ENCODE measurements at regions not wholly inside any gene's neighbourhood (a gene's known extent, or its start where the extent isn't known, plus 50 kb on each side); places are given as distances from the start of the nearest gene placed in this dataset.

GRCh38 chr2:238581126-238581525, 154.4 kb downstream of the ASB1 start:
- no peak for DNase-seq (ENCODE audit: low read depth)

- DNase-seq (ENCODE audit: low read depth): no peak
These were observed 155.4 kb downstream of the ASB1 start for GRCh38 chr2:238582159-238582558.

DNA sequence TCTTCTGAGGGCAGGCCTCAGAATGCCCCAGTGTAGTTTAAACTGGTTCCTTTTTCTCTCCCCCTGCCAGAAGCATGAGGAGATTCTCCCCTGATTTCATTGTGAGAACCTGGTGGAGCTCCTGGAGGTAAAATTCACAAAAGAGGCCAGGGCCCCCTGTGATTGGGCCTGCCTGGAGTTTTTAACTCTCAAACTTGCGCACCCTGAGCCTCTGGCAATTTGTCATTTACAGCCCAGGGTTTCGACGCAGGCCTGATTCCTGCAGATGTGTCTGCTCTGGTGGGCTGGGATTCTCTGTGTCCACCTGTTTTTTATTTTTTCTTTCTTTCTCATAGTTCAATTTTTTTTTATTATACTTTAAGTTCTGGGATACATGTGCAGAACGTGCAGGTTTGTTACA, 157.9 kb downstream of the ASB1 start:
- DNase-seq (ENCODE audit: low read depth): no peak

- DNase-seq (ENCODE audit: low read depth): no peak
These were observed 159.4 kb downstream of the ASB1 start for GRCh38 chr2:238585836-238586821.

DNA sequence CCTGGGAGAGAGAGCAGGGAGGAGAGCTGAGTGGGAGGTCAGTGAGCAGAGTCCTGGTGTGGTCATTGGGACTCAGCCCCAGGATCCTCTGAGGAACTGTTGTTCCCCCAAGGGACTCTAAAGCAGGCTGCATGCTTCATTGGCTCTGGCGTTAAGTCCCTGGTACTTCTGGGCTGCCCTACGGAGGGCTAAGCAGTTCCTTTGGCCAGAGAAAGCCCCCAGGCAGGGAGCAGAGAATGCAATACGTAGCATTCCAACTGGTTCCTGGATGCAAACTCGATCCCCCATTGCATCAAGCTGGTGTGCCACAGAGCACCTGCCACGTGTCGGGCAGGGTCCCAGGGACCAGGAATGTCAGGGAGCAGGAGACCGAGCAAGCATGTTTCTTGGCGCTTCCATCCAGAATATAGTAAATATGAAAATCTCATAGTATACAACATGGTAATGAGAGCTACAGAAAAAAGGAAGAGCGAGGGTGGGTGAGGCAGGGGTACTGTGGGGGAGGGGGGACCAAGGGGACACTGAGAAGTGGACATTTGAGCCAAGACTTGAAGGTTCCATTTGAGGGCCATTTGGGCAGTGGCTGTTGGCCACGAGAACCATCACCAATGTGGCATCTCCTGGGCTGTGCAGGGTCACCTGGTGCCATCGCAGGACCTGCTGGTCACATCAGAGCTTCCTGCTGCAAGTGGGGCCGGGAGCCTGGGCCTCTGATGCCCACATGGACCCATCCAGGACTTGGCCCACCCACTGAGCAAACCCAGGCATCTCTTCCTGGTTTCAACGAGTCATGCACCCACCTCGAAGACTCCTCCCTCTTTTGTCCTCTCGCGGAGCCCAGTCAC, 160.4 kb downstream of the ASB1 start:
- no peak for DNase-seq (ENCODE audit: low read depth)

- no peak for DNase-seq (ENCODE audit: low read depth)
These were observed 161.3 kb downstream of the ASB1 start for GRCh38 chr2:238587776-238588660.

DNA sequence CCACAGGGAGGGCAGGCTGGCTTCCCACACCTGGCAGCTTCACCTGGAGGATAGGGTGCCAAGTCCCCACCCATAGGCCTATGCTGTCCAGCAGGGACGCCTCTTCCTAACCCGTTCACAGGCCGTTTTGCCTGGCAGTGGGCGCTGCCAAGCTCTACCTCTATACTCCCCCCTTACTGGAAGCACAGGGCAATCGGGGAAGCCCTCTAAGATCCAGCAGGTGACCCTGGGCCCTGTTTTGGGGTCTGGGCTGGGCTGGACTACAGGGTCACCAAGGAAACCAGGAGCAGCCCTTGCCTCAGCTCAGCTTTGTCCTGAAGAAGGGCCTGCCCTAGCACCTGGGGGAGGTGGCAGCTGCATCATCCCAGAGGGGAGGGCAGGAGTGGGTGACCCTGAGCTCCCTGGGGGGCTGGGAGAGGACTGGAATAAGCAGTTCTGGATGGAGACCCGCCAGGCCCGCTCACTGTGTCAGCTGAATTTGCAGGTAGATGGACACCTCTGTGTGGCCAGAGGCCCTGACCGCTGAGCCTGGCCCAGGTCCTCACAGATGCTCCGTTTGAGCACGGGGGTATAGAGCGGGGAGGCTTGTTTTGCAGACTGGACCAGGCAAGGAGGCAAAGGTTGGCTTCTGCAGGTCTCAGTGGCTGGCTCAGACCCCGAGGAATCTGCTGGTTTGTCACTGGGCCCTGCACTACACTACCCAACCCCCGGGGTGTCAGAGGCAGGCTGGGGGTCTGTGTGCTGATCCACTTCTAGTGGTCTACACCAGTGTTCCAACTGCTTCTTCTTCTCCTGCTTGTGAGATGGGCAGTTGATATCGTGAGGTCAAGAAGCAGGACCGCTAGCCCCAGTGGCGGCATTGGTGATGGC, 163.1 kb downstream of the ASB1 start:
- no peak for DNase-seq (ENCODE audit: low read depth)

DNA sequence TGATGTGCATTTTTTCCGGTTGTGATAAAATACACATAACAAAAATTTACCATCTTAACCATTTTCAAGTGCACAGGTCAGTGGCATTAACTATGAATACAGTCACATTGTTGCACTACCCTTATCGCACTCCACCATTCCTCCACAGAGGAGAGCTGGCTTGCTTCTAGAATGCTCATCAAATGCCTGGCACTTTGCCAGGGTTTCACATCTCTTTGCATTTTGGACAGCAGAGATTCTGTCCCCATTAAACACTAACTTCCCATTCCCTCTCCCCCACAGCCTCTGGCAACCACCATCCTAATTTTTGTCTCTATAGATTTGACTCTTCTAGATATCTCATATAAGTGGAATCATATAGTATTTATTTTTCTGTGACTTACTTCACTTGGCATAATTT, 165.0 kb downstream of the ASB1 start:
- no peak for DNase-seq (ENCODE audit: low read depth)

DNA sequence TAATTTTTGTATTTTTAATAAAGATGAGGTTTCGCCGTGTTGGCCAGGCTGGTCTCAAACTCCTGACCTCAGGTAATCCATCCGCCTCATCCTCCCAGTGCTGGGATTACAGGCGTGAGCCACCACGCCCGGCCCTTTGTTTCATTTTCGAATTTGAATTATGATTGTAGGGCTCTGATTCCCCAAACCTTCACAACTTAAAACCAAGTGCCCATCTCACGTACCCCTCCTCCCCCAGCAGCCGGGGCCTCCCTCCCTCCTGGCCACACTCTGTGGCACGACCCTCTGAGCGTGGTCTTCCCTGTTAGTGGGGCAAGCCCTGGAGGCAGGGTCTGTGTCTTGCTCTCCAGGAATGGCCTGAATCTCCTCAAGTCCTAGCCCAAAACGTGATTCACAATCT, 166.5 kb downstream of the ASB1 start:
- no peak for DNase-seq (ENCODE audit: low read depth)

DNA sequence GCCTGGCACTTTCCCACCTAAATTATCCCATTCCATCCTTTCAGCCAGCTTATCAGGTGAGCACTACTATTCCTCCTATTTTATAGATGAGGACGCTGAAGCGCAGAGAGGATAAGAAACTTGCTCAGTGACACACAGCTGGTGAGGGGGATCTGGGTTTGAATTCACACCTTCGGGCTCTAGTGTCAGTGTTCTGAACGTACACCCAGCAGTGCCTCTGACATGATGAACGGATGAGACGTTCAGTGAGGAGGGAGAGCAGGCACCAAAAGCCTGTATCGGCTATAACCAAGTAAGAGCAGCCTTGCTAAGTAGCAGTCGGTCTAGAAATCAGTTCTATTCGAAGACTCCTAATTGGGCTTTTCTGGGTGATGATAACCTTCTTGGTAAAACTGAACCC, 167.0 kb downstream of the ASB1 start:
- no peak for DNase-seq (ENCODE audit: low read depth)

DNA sequence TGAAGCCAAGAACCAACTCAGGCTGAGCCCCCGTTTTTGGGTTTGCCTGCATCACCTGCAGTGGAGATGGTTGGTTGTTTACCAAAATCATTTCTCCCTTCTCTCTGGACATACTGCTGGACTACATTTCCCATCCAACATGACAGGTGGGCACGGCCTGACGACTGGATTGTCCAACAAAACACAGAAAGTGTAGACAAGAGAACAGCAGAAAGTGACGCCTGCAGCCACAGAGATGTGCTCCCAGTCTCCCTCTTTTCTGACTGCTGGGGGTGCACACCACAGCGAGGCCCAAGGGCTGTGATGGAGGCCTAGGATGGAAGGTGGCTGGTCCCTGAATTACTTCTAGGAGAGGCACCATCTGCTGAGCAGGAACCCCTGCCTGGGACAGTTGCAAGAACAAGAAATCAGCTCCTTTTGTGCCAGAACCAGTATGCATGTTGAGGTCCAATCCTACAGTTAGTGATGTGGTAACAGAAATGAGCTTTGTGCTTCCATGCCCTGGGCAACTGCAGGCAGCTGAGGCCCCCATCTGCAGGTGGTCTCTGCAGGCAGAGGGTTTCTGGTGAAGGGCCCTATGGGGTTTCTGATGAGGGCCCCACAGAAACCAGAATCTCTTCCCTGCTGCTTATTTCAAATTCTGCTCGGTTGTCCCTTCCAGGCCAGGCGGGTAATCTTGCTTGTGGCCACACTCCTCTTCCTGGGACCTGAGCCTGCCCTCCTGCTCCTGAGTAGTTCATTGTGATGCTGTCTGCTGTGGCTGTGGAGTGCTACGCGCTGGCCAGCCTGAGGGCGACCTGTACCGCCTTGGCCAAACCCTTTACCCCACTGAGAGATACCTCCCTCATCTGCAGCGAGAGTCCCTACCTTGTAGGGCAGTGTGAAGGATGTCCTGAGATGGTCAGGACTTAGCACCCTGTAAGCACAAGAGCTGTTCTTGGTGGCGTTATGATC, 168.3 kb downstream of the ASB1 start:
- no peak for DNase-seq (ENCODE audit: low read depth)

- no peak for DNase-seq (ENCODE audit: low read depth)
These were observed 169.2 kb downstream of the ASB1 start for GRCh38 chr2:238595750-238596570.

- DNase-seq (ENCODE audit: low read depth): no peak
These were observed 170.1 kb downstream of the ASB1 start for GRCh38 chr2:238596571-238597551.

DNA sequence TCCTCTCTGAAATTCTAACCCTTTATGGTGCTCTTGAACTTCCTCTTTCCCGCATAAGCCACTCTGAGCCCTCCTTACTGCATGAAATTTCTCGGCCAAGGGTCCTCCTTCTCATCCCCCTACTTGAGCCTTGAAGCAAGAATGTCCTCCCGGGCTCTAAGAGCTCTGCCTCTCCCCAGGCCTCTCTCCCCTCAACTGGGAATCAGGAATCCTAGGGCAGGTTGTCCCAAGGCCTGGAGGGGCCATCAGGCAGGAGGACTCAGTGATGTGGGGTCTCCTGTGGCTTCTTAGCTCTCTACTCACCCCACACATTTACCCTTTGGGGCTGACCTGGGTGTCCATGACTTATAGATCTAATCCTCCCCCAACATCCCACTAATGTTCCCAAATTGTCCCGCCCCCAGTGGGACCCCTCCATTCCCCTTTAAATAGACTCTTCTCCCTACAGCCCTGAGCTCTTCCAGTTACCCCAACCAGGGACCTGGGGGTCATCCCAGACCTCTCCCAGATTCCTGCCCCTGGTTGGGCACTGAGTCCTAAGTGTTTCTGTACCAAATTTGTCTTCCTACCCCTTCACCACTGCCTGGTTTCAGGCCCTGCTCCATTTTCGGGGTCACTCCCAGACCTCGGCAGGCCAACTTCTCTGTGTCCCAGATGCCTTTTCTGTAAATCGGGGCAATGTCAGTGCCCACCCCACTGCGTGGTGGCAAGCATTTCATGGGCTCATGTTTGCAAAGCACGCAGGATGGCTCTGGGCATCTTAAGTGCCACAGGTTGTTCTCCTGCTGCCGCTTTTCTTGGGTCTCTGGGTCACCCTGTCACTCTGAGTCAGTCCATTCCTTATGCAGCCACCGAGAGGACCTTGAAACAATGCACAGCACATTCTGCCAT, 171.2 kb downstream of the ASB1 start:
- no peak for DNase-seq (ENCODE audit: low read depth)

DNA sequence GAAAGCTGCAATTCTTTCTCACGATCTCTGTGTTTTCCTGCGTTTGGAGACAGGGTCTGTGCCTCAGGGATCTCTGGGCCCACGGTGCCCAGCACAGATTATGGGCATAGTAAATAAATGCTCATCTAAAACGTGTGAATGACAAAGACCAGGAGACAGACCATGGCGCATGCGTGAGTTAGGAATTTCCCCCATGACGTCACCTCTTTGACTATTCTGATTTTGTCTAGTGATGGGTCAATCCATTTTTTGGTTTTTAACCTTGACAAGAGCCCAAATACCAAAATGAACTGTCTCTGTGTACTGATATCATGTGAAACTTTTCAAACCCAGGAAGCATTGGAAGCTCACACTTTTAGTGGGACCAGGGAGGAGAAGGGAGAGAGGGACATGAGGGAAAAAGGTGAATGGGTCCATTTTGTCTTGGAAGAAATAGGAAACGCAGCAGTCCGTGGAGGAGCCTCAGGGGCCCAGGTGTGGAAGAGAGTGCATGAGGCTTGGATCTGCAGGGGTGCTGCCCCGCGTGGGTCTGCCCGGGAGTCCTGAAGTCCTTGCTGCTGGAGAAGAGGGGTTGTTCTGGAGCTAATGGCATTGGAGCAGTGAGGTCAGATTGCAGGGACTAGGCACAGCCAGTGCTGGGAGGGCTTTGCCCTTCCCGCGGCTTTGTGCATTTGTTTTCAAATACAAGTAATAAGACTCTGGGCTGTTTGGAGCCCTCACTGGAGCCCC, 172.2 kb downstream of the ASB1 start:
- no peak for DNase-seq (ENCODE audit: low read depth)

Measured in stimulated activated CD8-positive, alpha-beta memory T cell treated with anti-CD3 and anti-CD28 coated beads, Interleukin-12 subunit alpha, Interleukin-12 subunit beta, amount 100 ng/mL, for 4 hours (primary cell).